AG04449 (cell line): ENCODE measurements at regions not wholly inside any gene's neighbourhood (a gene's known extent, or its start where the extent isn't known, plus 50 kb on each side); places are given as distances from the start of the nearest gene placed in this dataset.

ENCODE experiments used
- CTCF ChIA-PET: fragments of 350-600 bp; formaldehyde crosslinking; extraction: SDS; loops from one replicate; lab custom pipeline; 2021; ENCODE audit warnings: antibody characterized with exemption; lab: Yijun Ruan, JAX
- POLR2A ChIA-PET: fragments of 400-600, 350-600 bp; formaldehyde crosslinking; extraction: SDS; loops from one replicate; lab custom pipeline; 2020; ENCODE audit warnings: antibody characterized with exemption, inconsistent platforms; lab: Yijun Ruan, JAX
- DNase-seq: peaks from one replicate; pipeline ENCODE4 v3.0.0-alpha.2; 2010; ENCODE audit warnings: low read depth, low spot score
- H3K4me3 ChIP-seq: 2 replicates; pipeline ENCODE4 v1.5.1; 2011; ENCODE audit warnings: low read depth, mild to moderate bottlenecking, control low read depth, low read length
- TF ChIP-seq, protein P1 (sequence below): IDR thresholded peaks from one replicate; pipeline ENCODE4 v1.5.1; 2011; ENCODE audit warnings: mild to moderate bottlenecking, moderate library complexity, low read length, control low read depth, inconsistent platforms; ENCODE audit not compliant: insufficient read depth; ENCODE audit errors: missing control alignments

DNA sequence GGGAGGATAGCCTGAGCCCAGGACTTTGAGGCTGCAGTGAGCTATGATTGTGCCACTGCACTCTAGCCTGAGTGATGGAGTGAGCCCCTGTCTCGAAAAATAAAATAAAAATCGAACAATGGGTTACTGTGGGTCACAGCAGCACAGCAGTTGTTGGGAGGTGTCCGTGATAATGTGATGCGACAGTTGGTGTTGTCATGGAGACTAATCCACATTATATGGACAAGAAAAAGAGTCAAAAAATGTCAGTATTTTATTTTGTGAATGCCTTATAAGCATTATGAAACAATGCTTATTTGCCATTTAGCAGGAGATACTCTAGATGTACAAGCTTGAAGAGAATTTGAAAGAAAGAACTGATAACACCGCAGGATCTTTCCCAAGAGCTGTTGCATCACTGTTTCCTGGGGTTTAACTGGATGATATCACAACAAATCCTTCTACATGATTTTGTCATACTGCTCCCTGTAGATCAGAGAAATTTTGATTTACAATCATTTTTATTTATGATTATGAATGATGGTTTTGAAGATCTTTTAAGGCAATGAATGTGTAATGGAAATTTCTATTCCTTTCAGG lies 195.4 kb downstream of the BAMBI start:
- no peak overlapping the region for H3K4me3 ChIP-seq
- POLR2A ChIA-PET = no interaction called here
- TF ChIP-seq, protein P1, sequence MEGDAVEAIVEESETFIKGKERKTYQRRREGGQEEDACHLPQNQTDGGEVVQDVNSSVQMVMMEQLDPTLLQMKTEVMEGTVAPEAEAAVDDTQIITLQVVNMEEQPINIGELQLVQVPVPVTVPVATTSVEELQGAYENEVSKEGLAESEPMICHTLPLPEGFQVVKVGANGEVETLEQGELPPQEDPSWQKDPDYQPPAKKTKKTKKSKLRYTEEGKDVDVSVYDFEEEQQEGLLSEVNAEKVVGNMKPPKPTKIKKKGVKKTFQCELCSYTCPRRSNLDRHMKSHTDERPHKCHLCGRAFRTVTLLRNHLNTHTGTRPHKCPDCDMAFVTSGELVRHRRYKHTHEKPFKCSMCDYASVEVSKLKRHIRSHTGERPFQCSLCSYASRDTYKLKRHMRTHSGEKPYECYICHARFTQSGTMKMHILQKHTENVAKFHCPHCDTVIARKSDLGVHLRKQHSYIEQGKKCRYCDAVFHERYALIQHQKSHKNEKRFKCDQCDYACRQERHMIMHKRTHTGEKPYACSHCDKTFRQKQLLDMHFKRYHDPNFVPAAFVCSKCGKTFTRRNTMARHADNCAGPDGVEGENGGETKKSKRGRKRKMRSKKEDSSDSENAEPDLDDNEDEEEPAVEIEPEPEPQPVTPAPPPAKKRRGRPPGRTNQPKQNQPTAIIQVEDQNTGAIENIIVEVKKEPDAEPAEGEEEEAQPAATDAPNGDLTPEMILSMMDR = no peak
- CTCF ChIA-PET = no interaction called here
- no peak for DNase-seq

GRCh38 chr10:28873540-28873939 lies 196.2 kb downstream of the BAMBI start:
- no peak overlapping the region for H3K4me3 ChIP-seq
- ChIA-PET CTCF (interaction anchor here (0.9 to 1.1 kb wide), 2 partner anchors 152 to 259 kb away, joined by 3 read pairs; no protein-coding TSS in a partner anchor), POLR2A (no interaction called here)
- no peak for DNase-seq
- TF ChIP-seq, protein P1 = no peak

- DNase-seq = no peak
- POLR2A ChIA-PET = no interaction called here
- TF ChIP-seq, protein P1 = no peak
- CTCF ChIA-PET = interaction anchor here (0.9 to 1.1 kb wide), 2 partner anchors 153 to 259 kb away, joined by 3 read pairs; no protein-coding TSS in a partner anchor
- H3K4me3 ChIP-seq = no peak overlapping the region
Measured at GRCh38 chr10:28874210-28874609, 196.9 kb downstream of the BAMBI start.

- POLR2A ChIA-PET = interaction anchor here (0.6 kb wide), 1 partner anchor 17 kb away, joined by 4 read pairs; no protein-coding TSS in a partner anchor
- H3K4me3 ChIP-seq = no peak overlapping the region
- CTCF ChIA-PET = no interaction called here
- DNase-seq = no peak
- TF ChIP-seq, protein P1 = no peak
Measured at GRCh38 chr10:28875549-28876081, 198.3 kb downstream of the BAMBI start.

DNA sequence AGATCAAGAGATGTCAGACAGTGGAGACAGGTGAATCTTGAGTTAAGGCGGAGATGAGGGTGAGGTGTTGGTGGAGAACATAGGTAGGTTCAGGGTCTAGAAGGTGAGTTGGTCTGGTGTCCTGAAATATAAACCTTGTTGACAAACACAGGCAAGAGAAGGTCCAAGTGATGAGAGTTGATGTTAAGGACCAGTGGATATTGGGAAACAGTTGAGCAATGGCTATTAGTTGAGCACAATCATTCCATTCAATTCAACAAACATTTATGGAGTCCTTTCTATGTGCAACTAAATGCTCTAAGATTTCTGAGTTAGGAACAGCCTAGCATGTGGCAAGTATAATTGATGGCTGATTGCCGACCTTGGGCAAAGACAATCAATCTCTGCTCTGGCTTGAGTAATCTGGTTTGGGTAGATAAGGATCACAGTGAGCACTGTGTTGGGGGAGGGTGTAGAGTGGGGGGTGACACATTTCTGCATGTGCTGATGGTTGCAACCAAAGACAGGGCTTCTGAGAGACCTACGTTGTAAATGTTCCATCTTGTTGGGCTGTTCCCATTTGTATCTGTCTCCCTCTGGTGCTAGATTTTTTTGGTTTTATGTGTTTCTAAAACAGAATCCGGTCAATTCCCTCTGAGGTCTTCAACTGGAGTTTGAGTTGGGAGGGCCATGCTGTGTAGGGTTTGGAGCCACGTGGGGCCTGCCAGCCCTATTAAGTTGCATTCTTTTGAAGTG lies 201.1 kb downstream of the BAMBI start:
- TF ChIP-seq, protein P1 = no peak
- H3K4me3 ChIP-seq = no peak overlapping the region
- ChIA-PET POLR2A (no interaction called here), CTCF (no interaction called here)
- no peak for DNase-seq

DNA sequence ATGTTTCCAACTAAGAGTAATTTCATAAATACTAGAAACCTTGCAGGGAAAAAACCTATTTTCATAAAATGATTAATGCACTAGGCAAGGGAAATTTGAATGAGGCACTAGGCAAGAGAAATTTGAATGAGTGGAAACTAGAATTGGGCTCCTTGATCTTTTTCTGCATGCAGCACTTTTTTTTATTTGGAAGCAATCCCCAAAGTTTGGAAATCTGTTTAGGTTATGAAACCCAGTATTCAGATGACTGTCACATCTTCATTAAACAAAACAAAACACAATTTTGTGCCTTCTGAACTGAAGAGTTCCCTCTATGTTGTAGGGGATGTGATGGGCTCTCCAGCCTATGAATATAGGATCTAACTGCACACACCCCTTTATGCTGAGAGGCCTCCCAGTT lies 201.9 kb downstream of the BAMBI start:
- no peak overlapping the region for H3K4me3 ChIP-seq
- TF ChIP-seq, protein P1 = no peak
- DNase-seq = no peak
- ChIA-PET CTCF (no interaction called here), POLR2A (no interaction called here)
